ENCODE measurements at regions not wholly inside any gene's neighbourhood (a gene's known extent, or its start where the extent isn't known, plus 50 kb on each side); places are given as distances from the start of the nearest gene placed in this dataset.

DNA sequence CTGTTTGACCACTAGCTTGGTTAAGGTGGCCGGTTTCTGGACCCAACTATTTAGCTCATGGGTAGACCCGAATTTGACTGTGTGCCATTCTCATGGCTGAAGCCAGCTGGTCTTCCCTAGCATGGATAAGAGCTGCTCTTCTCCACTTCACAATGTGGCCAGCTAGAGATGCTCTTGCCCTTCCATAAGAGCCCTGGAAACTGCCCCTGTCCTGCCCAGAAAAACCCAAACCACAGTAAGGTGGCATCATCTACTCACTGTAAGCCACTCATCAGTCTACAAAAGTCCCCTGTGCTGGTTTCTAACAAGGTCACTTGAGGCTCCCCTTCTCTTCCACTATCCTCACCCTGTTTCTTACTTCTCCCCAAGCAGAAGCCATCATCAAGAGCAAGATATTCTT is 165.1 kb downstream of the HS3ST2 start:
- Histone ChIP-seq H4K91ac (replicated peaks; ENCODE audit: insufficient read length, low read length) (no peak overlapping the region), H2AFZ (ENCODE audit: low read length) (no peak overlapping the region), H3K18ac (ENCODE audit: extremely low read depth, low read length) (no peak overlapping the region), H3K27me3 (replicated peaks in 1 of 4; ENCODE audit: control insufficient read depth in 3 of 4, extremely low read depth in 1 of 4, insufficient read depth in 3 of 4, low read length in 3 of 4) (no peaks in the 10 kb centered on the region; a peak in 1 of 7 replicates), H3K14ac (ENCODE audit: insufficient read length) (no peak overlapping the region), H3K79me1 (ENCODE audit: low read depth, low read length) (no peaks in the 10 kb centered on the region), H3K4me3 (ENCODE audit: extremely low read depth in 1 of 4, insufficient read depth in 2 of 4, low read depth in 3 of 4, low read length in 4 of 4) (no peak overlapping the region), H4K20me1 (replicated peaks in 1 of 2; ENCODE audit: control insufficient read depth in 1 of 2, insufficient read depth in 2 of 2, low read length in 2 of 2) (no peaks in the 10 kb centered on the region), H3K23me2 (ENCODE audit: low read depth, low read length) (peaks cover 4% of the 10 kb centered on the region; the same call in 1 of the 2 replicates), H3K79me2 (ENCODE audit: control insufficient read depth in 1 of 2, insufficient read depth in 2 of 2, low read length in 2 of 2) (no peaks in the 10 kb centered on the region), H3K56ac (replicated peaks; ENCODE audit: insufficient read length, low read depth, low read length) (no peak overlapping the region), H4K8ac (ENCODE audit: extremely low read depth, insufficient read depth, low read length) (no peak overlapping the region), H3K23ac (ENCODE audit: insufficient read length) (no peak overlapping the region), H3K9ac (replicated peaks in 1 of 4; ENCODE audit: extremely low read depth in 1 of 4, low read depth in 3 of 4, low read length in 3 of 4) (no peak overlapping the region), H2AK5ac (ENCODE audit: low read depth, low read length) (no peak overlapping the region), H2BK5ac (ENCODE audit: low read depth, low read length) (no peak overlapping the region), H3K27ac (ENCODE audit: low read depth, low read length) (no peak overlapping the region), H4K5ac (ENCODE audit: insufficient read length, low read depth, low read length) (no peak overlapping the region), H3K4me2 (ENCODE audit: insufficient read depth in 1 of 2, low read depth in 2 of 2, low read length in 2 of 2) (no peak overlapping the region), H3K36me3 (ENCODE audit: control insufficient read depth in 2 of 4, insufficient read depth in 4 of 4, low read length in 3 of 4) (no peaks in the 10 kb centered on the region), H3K4ac (replicated peaks; ENCODE audit: insufficient read length, low read depth, low read length) (no peak overlapping the region), H2BK12ac (ENCODE audit: low read depth, low read length) (no peak overlapping the region), H3K4me1 (replicated peaks in 1 of 4; ENCODE audit: control insufficient read depth in 3 of 4, insufficient read depth in 4 of 4, low read length in 3 of 4) (no peaks in the 10 kb centered on the region), H2BK120ac (replicated peaks; ENCODE audit: low read depth, low read length) (no peak overlapping the region), H3K9me3 (ENCODE audit: insufficient read depth in 2 of 2, low read depth in 1 of 2, low read length in 1 of 2) (peaks cover 0 to 7% of the 10 kb centered on the region in 2 experiments; a peak in 1 of 4 replicates), H2BK15ac (ENCODE audit: low read length) (no peak overlapping the region), H2BK20ac (ENCODE audit: low read length) (no peak overlapping the region)
- FAIRE-seq (no peak), DNase-seq (ENCODE audit: low read depth in 1 of 2, low spot score in 2 of 2) (no peak)
- 77% methylated on average over 2 of the region's 2 CpGs; no CpG with 5 or more reads in 1 of the 2 experiments for whole genome bisulfite sequencing, 2 experiments (ENCODE audit: extremely low coverage in 1 of 2, insufficient coverage in 1 of 2, insufficient read length in 1 of 2, insufficient replicate concordance in 2 of 2, low coverage in 1 of 2, low lambda C conversion rate in 2 of 2, missing lambda C conversion rate in 1 of 2)
- ChIA-PET CTCF (ENCODE audit: partially characterized antibody) (interaction anchor here (0.6 to 6.2 kb wide), 8 partner anchors 9 to 455 kb away, joined by 3 to 92 read pairs (median 5); no protein-coding TSS in a partner anchor), POLR2A (ENCODE audit: partially characterized antibody) (no interaction called here)
- TF ChIP-seq, protein P1, sequence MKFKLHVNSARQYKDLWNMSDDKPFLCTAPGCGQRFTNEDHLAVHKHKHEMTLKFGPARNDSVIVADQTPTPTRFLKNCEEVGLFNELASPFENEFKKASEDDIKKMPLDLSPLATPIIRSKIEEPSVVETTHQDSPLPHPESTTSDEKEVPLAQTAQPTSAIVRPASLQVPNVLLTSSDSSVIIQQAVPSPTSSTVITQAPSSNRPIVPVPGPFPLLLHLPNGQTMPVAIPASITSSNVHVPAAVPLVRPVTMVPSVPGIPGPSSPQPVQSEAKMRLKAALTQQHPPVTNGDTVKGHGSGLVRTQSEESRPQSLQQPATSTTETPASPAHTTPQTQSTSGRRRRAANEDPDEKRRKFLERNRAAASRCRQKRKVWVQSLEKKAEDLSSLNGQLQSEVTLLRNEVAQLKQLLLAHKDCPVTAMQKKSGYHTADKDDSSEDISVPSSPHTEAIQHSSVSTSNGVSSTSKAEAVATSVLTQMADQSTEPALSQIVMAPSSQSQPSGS (IDR thresholded peaks at IDR 0.05; ENCODE audit: low read length) = no peak
